CD4-positive, alpha-beta T cell treated with Interleukin-6 at 100 ng/mL for 8 hours (primary cell): ENCODE measurements at regions not wholly inside any gene's neighbourhood (a gene's known extent, or its start where the extent isn't known, plus 50 kb on each side); places are given as distances from the start of the nearest gene placed in this dataset.
"Not testable (repeated sequence)": the region's sequence is repeated elsewhere in the genome, so short reads cannot be mapped to it uniquely, and the experiment has no call there.

Experiments
- DNase-seq: peaks from one replicate; pipeline ENCODE4 v3.0.0-alpha.2; 2020; ENCODE audit warnings: mixed read lengths, low spot score

GRCh38 chr1:14347186-14347585 is 251.3 kb upstream of the KAZN start:
- no peak for DNase-seq

GRCh38 chr1:14347776-14348175 is 250.7 kb upstream of the KAZN start:
- no peak for DNase-seq

- no peak for DNase-seq
Observed at GRCh38 chr1:14350197-14350596, 248.3 kb upstream of the KAZN start.

GRCh38 chr1:14352897-14353296 is 245.6 kb upstream of the KAZN start:
- DNase-seq: no peak

- not testable (repeated sequence) for DNase-seq
Observed at GRCh38 chr1:14361005-14361404, 237.5 kb upstream of the KAZN start.

GRCh38 chr1:14362331-14362730 is 236.2 kb upstream of the KAZN start:
- DNase-seq: no peak

GRCh38 chr1:14363036-14363590 is 235.4 kb upstream of the KAZN start:
- DNase-seq: no peak

GRCh38 chr1:14363707-14364413 is 234.6 kb upstream of the KAZN start:
- no peak for DNase-seq

- DNase-seq: no peak
Observed at GRCh38 chr1:14365301-14365988, 233.0 kb upstream of the KAZN start.

GRCh38 chr1:14366091-14367018 is 232.1 kb upstream of the KAZN start:
- no peak for DNase-seq

GRCh38 chr1:14367451-14367850 is 231.0 kb upstream of the KAZN start:
- no peak for DNase-seq

- no peak for DNase-seq
Observed at GRCh38 chr1:14369526-14370213, 228.8 kb upstream of the KAZN start.

GRCh38 chr1:14371771-14372497 is 226.6 kb upstream of the KAZN start:
- DNase-seq: no peak

GRCh38 chr1:14372526-14372925 is 226.0 kb upstream of the KAZN start:
- no peak for DNase-seq

GRCh38 chr1:14373081-14373758 is 225.3 kb upstream of the KAZN start:
- no peak for DNase-seq

GRCh38 chr1:14375226-14375625 is 223.3 kb upstream of the KAZN start:
- no peak for DNase-seq

- no peak for DNase-seq
Observed at GRCh38 chr1:14377386-14377785, 221.1 kb upstream of the KAZN start.

- no peak for DNase-seq
Observed at GRCh38 chr1:14380408-14380807, 218.1 kb upstream of the KAZN start.

GRCh38 chr1:14390816-14391215 is 207.7 kb upstream of the KAZN start:
- no peak for DNase-seq

- no peak for DNase-seq
Observed at GRCh38 chr1:14392161-14392858, 206.2 kb upstream of the KAZN start.
